Bone marrow (tissue), 2 donors: ENCODE measurements at regions not wholly inside any gene's neighbourhood (a gene's known extent, or its start where the extent isn't known, plus 50 kb on each side); places are given as distances from the start of the nearest gene placed in this dataset.

Experiments
- DNase-seq, 2 donors: peaks; one replicate each; lab custom pipeline; 2025; lab: John Stamatoyannopoulos, UW

- no peak for DNase-seq
Measured at GRCh38 chr3:72591522-72592421, 256.5 kb downstream of the SHQ1 start.

GRCh38 chr3:72590732-72591221 lies 257.5 kb downstream of the SHQ1 start:
- DNase-seq: no peak

- no peak for DNase-seq
Measured at GRCh38 chr3:72587282-72587681, 261.0 kb downstream of the SHQ1 start.

GRCh38 chr3:72586694-72587093 lies 261.6 kb downstream of the SHQ1 start:
- DNase-seq: no peak

GRCh38 chr3:72585966-72586365 lies 262.3 kb downstream of the SHQ1 start:
- DNase-seq: no peak

GRCh38 chr3:72584262-72584661 lies 264.0 kb downstream of the SHQ1 start:
- DNase-seq: no peak

GRCh38 chr3:72582963-72583362 lies 265.3 kb downstream of the SHQ1 start:
- DNase-seq: no peak

- no peak for DNase-seq
Measured at GRCh38 chr3:72582211-72582878, 265.9 kb downstream of the SHQ1 start.

GRCh38 chr3:72580900-72581299 lies 267.3 kb downstream of the SHQ1 start:
- no peak for DNase-seq

- no peak for DNase-seq
Measured at GRCh38 chr3:72580246-72580756, 267.9 kb downstream of the SHQ1 start.

- no peak for DNase-seq
Measured at GRCh38 chr3:72579581-72580245, 268.5 kb downstream of the SHQ1 start.

GRCh38 chr3:72579191-72579580 lies 269.1 kb downstream of the SHQ1 start:
- DNase-seq: no peak

GRCh38 chr3:72577190-72577589 lies 271.1 kb downstream of the SHQ1 start:
- DNase-seq: no peak

GRCh38 chr3:72576563-72576962 lies 271.7 kb downstream of the SHQ1 start:
- no peak for DNase-seq

- DNase-seq: no peak
Measured at GRCh38 chr3:72574144-72574543, 274.1 kb downstream of the SHQ1 start.

GRCh38 chr3:72573051-72573450 lies 275.2 kb downstream of the SHQ1 start:
- DNase-seq: no peak

- DNase-seq: no peak
Measured at GRCh38 chr3:72572489-72573007, 275.7 kb downstream of the SHQ1 start.

GRCh38 chr3:72571638-72572114 lies 276.6 kb downstream of the SHQ1 start:
- no peak for DNase-seq

- no peak for DNase-seq
Measured at GRCh38 chr3:72571052-72571451, 277.2 kb downstream of the SHQ1 start.

GRCh38 chr3:72569754-72570440 lies 278.3 kb downstream of the SHQ1 start:
- no peak for DNase-seq

GRCh38 chr3:72568083-72568482 lies 280.2 kb downstream of the SHQ1 start:
- no peak for DNase-seq
